ENCODE measurements at regions not wholly inside any gene's neighbourhood (a gene's known extent, or its start where the extent isn't known, plus 50 kb on each side); places are given as distances from the start of the nearest gene placed in this dataset.

GRCh38 chr2:142544173-142544572 lies 333.3 kb upstream of the KYNU start:
- WGBS (ENCODE audit: insufficient coverage), result no CpG with 5 or more reads among the region's 4 CpGs
- no peak for DNase-seq
- H3K4me3 ChIP-seq (ENCODE audit: control insufficient read depth in 1 of 7, extremely low read depth in 1 of 7, insufficient read depth in 4 of 7, low read depth in 2 of 7, low read length in 6 of 7), result no peak overlapping the region
- no peaks in the 10 kb centered on the region for H3K36me3 ChIP-seq (ENCODE audit: control insufficient read depth in 4 of 4, insufficient read depth in 4 of 4, low read length in 3 of 4)
- H3K27ac ChIP-seq (ENCODE audit: insufficient read depth in 1 of 2, low read depth in 1 of 2, low read length in 2 of 2, poor library complexity in 1 of 2, severe bottlenecking in 2 of 2), result no peak overlapping the region
- POLR2A ChIA-PET, result no interaction called here
- no peaks in the 10 kb centered on the region for H3K4me1 ChIP-seq (ENCODE audit: control extremely low read depth in 1 of 4, control insufficient read depth in 4 of 4, insufficient read depth in 4 of 4, low read length in 3 of 4)
- H3K9me3 ChIP-seq (ENCODE audit: control extremely low read depth in 1 of 5, control insufficient read depth in 4 of 5, insufficient read depth in 2 of 5, low read depth in 1 of 5, low read length in 4 of 5), result peaks cover 0 to 3% (median 0%) of the 10 kb centered on the region in 5 experiments
- CTCF ChIA-PET, result no interaction called here
- H3K27me3 ChIP-seq (replicated peaks in 2 of 5; ENCODE audit: control insufficient read depth in 4 of 5, insufficient read depth in 5 of 5, low read length in 4 of 5), result no peaks in the 10 kb centered on the region

GRCh38 chr2:142542431-142542910 lies 335.0 kb upstream of the KYNU start:
- DNase-seq, result no peak
- no peaks in the 10 kb centered on the region for H3K27me3 ChIP-seq (replicated peaks in 2 of 5; ENCODE audit: control insufficient read depth in 4 of 5, insufficient read depth in 5 of 5, low read length in 4 of 5)
- ChIA-PET CTCF (no interaction called here), POLR2A (no interaction called here)
- H3K4me1 ChIP-seq (ENCODE audit: control extremely low read depth in 1 of 4, control insufficient read depth in 4 of 4, insufficient read depth in 4 of 4, low read length in 3 of 4), result no peaks in the 10 kb centered on the region
- 40% methylated on average over 1 of the region's 1 CpG for WGBS (ENCODE audit: insufficient coverage)
- H3K36me3 ChIP-seq (ENCODE audit: control insufficient read depth in 4 of 4, insufficient read depth in 4 of 4, low read length in 3 of 4), result no peaks in the 10 kb centered on the region
- H3K4me3 ChIP-seq (ENCODE audit: control insufficient read depth in 1 of 7, extremely low read depth in 1 of 7, insufficient read depth in 4 of 7, low read depth in 2 of 7, low read length in 6 of 7), result no peak overlapping the region
- H3K27ac ChIP-seq (ENCODE audit: insufficient read depth in 1 of 2, low read depth in 1 of 2, low read length in 2 of 2, poor library complexity in 1 of 2, severe bottlenecking in 2 of 2), result no peak overlapping the region
- peaks cover 0 to 3% (median 0%) of the 10 kb centered on the region in 5 experiments for H3K9me3 ChIP-seq (ENCODE audit: control extremely low read depth in 1 of 5, control insufficient read depth in 4 of 5, insufficient read depth in 2 of 5, low read depth in 1 of 5, low read length in 4 of 5)

GRCh38 chr2:142536966-142537365 lies 340.5 kb upstream of the KYNU start:
- DNase-seq, result no peak
- no peak overlapping the region for H3K4me3 ChIP-seq (ENCODE audit: control insufficient read depth in 1 of 7, extremely low read depth in 1 of 7, insufficient read depth in 4 of 7, low read depth in 2 of 7, low read length in 6 of 7)
- POLR2A ChIA-PET, result no interaction called here
- no peaks in the 10 kb centered on the region for H3K4me1 ChIP-seq (ENCODE audit: control extremely low read depth in 1 of 4, control insufficient read depth in 4 of 4, insufficient read depth in 4 of 4, low read length in 3 of 4)
- WGBS (ENCODE audit: insufficient coverage), result no CpG with 5 or more reads among the region's 6 CpGs
- no peaks in the 10 kb centered on the region for H3K36me3 ChIP-seq (ENCODE audit: control insufficient read depth in 4 of 4, insufficient read depth in 4 of 4, low read length in 3 of 4)
- H3K27me3 ChIP-seq (replicated peaks in 2 of 5; ENCODE audit: control insufficient read depth in 4 of 5, insufficient read depth in 5 of 5, low read length in 4 of 5), result no peaks in the 10 kb centered on the region
- no peaks in the 10 kb centered on the region for H3K9me3 ChIP-seq (ENCODE audit: control extremely low read depth in 1 of 5, control insufficient read depth in 4 of 5, insufficient read depth in 2 of 5, low read depth in 1 of 5, low read length in 4 of 5)
- H3K27ac ChIP-seq (ENCODE audit: insufficient read depth in 1 of 2, low read depth in 1 of 2, low read length in 2 of 2, poor library complexity in 1 of 2, severe bottlenecking in 2 of 2), result no peak overlapping the region
- CTCF ChIA-PET, result no interaction called here

- Histone ChIP-seq H3K9me3 (ENCODE audit: control extremely low read depth in 1 of 5, control insufficient read depth in 4 of 5, insufficient read depth in 2 of 5, low read depth in 1 of 5, low read length in 4 of 5) (no peaks in the 10 kb centered on the region), H3K4me1 (ENCODE audit: control extremely low read depth in 1 of 4, control insufficient read depth in 4 of 4, insufficient read depth in 4 of 4, low read length in 3 of 4) (no peaks in the 10 kb centered on the region), H3K4me3 (ENCODE audit: control insufficient read depth in 1 of 7, extremely low read depth in 1 of 7, insufficient read depth in 4 of 7, low read depth in 2 of 7, low read length in 6 of 7) (no peak overlapping the region), H3K36me3 (ENCODE audit: control insufficient read depth in 4 of 4, insufficient read depth in 4 of 4, low read length in 3 of 4) (no peaks in the 10 kb centered on the region), H3K27me3 (replicated peaks in 2 of 5; ENCODE audit: control insufficient read depth in 4 of 5, insufficient read depth in 5 of 5, low read length in 4 of 5) (no peaks in the 10 kb centered on the region), H3K27ac (ENCODE audit: insufficient read depth in 1 of 2, low read depth in 1 of 2, low read length in 2 of 2, poor library complexity in 1 of 2, severe bottlenecking in 2 of 2) (no peak overlapping the region)
- ChIA-PET POLR2A (no interaction called here), CTCF (no interaction called here)
- no peak for DNase-seq
- no CpG with 5 or more reads among the region's 6 CpGs for WGBS (ENCODE audit: insufficient coverage)
These were observed 341.0 kb upstream of the KYNU start for GRCh38 chr2:142536492-142536891.

- no peak overlapping the region for H3K4me3 ChIP-seq (ENCODE audit: control insufficient read depth in 1 of 7, extremely low read depth in 1 of 7, insufficient read depth in 4 of 7, low read depth in 2 of 7, low read length in 6 of 7)
- no peaks in the 10 kb centered on the region for H3K4me1 ChIP-seq (ENCODE audit: control extremely low read depth in 1 of 4, control insufficient read depth in 4 of 4, insufficient read depth in 4 of 4, low read length in 3 of 4)
- ChIA-PET CTCF (no interaction called here), POLR2A (no interaction called here)
- no peaks in the 10 kb centered on the region for H3K36me3 ChIP-seq (ENCODE audit: control insufficient read depth in 4 of 4, insufficient read depth in 4 of 4, low read length in 3 of 4)
- DNase-seq, result no peak
- no peaks in the 10 kb centered on the region for H3K27me3 ChIP-seq (replicated peaks in 2 of 5; ENCODE audit: control insufficient read depth in 4 of 5, insufficient read depth in 5 of 5, low read length in 4 of 5)
- H3K27ac ChIP-seq (ENCODE audit: insufficient read depth in 1 of 2, low read depth in 1 of 2, low read length in 2 of 2, poor library complexity in 1 of 2, severe bottlenecking in 2 of 2), result no peak overlapping the region
- H3K9me3 ChIP-seq (ENCODE audit: control extremely low read depth in 1 of 5, control insufficient read depth in 4 of 5, insufficient read depth in 2 of 5, low read depth in 1 of 5, low read length in 4 of 5), result no peaks in the 10 kb centered on the region
These were observed 342.2 kb upstream of the KYNU start for GRCh38 chr2:142535311-142535710.

- Histone ChIP-seq H3K36me3 (ENCODE audit: control insufficient read depth in 4 of 4, insufficient read depth in 4 of 4, low read length in 3 of 4) (no peaks in the 10 kb centered on the region), H3K4me3 (ENCODE audit: control insufficient read depth in 1 of 7, extremely low read depth in 1 of 7, insufficient read depth in 4 of 7, low read depth in 2 of 7, low read length in 6 of 7) (no peak overlapping the region), H3K9me3 (ENCODE audit: control extremely low read depth in 1 of 5, control insufficient read depth in 4 of 5, insufficient read depth in 2 of 5, low read depth in 1 of 5, low read length in 4 of 5) (no peaks in the 10 kb centered on the region), H3K27ac (ENCODE audit: insufficient read depth in 1 of 2, low read depth in 1 of 2, low read length in 2 of 2, poor library complexity in 1 of 2, severe bottlenecking in 2 of 2) (no peak overlapping the region), H3K4me1 (ENCODE audit: control extremely low read depth in 1 of 4, control insufficient read depth in 4 of 4, insufficient read depth in 4 of 4, low read length in 3 of 4) (no peaks in the 10 kb centered on the region), H3K27me3 (replicated peaks in 2 of 5; ENCODE audit: control insufficient read depth in 4 of 5, insufficient read depth in 5 of 5, low read length in 4 of 5) (no peaks in the 10 kb centered on the region)
- POLR2A ChIA-PET, result no interaction called here
- CTCF ChIA-PET, result no interaction called here
- DNase-seq, result no peak
- 79% methylated on average over 3 of the region's 5 CpGs for WGBS (ENCODE audit: insufficient coverage)
These were observed 344.3 kb upstream of the KYNU start for GRCh38 chr2:142533177-142533576.

- Histone ChIP-seq H3K36me3 (ENCODE audit: control insufficient read depth in 4 of 4, insufficient read depth in 4 of 4, low read length in 3 of 4) (no peaks in the 10 kb centered on the region), H3K27ac (ENCODE audit: insufficient read depth in 1 of 2, low read depth in 1 of 2, low read length in 2 of 2, poor library complexity in 1 of 2, severe bottlenecking in 2 of 2) (no peak overlapping the region), H3K4me1 (ENCODE audit: control extremely low read depth in 1 of 4, control insufficient read depth in 4 of 4, insufficient read depth in 4 of 4, low read length in 3 of 4) (no peaks in the 10 kb centered on the region), H3K4me3 (ENCODE audit: control insufficient read depth in 1 of 7, extremely low read depth in 1 of 7, insufficient read depth in 4 of 7, low read depth in 2 of 7, low read length in 6 of 7) (no peak overlapping the region), H3K27me3 (replicated peaks in 2 of 5; ENCODE audit: control insufficient read depth in 4 of 5, insufficient read depth in 5 of 5, low read length in 4 of 5) (no peaks in the 10 kb centered on the region), H3K9me3 (ENCODE audit: control extremely low read depth in 1 of 5, control insufficient read depth in 4 of 5, insufficient read depth in 2 of 5, low read depth in 1 of 5, low read length in 4 of 5) (no peaks in the 10 kb centered on the region)
- ChIA-PET POLR2A (no interaction called here), CTCF (interaction anchor here (0.9 kb wide), 1 partner anchor 10 kb away, joined by 3 read pairs; no protein-coding TSS in a partner anchor)
- 67% methylated on average over 2 of the region's 4 CpGs for WGBS (ENCODE audit: insufficient coverage)
- no peak for DNase-seq
These were observed 346.1 kb upstream of the KYNU start for GRCh38 chr2:142531377-142531776.
